Cardiac muscle cell (in vitro differentiated cells and primary cell): ENCODE measurements at regions not wholly inside any gene's neighbourhood (a gene's known extent, or its start where the extent isn't known, plus 50 kb on each side); places are given as distances from the start of the nearest gene placed in this dataset.

ENCODE experiments used
- DNase-seq, 2 donors: peaks; one replicate each; pipeline versions ENCODE4 v3.0.0 to v3.0.0-alpha.2; 2010 to 2017; ENCODE audit warnings: low read depth in 1 of 2, low spot score in 1 of 2
- H3K27ac ChIP-seq: fragments of 200-600 bp; sonication (generic); 2 replicates; pipeline ENCODE4 v1.5.1; 2016
- H3K27me3 ChIP-seq: fragments of 200-600 bp; sonication (generic); 2 replicates; pipeline ENCODE4 v1.6.0; 2016; ENCODE audit warnings: control low read depth
- H3K36me3 ChIP-seq: fragments of 200-600 bp; sonication (generic); 2 replicates; pipeline ENCODE4 v1.5.1; 2016; ENCODE audit warnings: control low read depth
- H3K4me1 ChIP-seq: fragments of 200-600 bp; sonication (generic); 2 replicates; pipeline ENCODE4 v1.8.1; 2017; ENCODE audit warnings: low read depth, mild to moderate bottlenecking, mixed run types
- H3K4me3 ChIP-seq: fragments of 200-600 bp; sonication (generic); 2 replicates; pipeline ENCODE4 v1.5.1; 2016; ENCODE audit warnings: mild to moderate bottlenecking
- H3K9me3 ChIP-seq: fragments of 200-600 bp; sonication (generic); 2 replicates; pipeline ENCODE4 v1.5.1; 2017; ENCODE audit warnings: low read depth, mild to moderate bottlenecking, control low read depth
- TF ChIP-seq, protein P1 (sequence below): IDR thresholded peaks from 2 replicates; pipeline ENCODE4 v1.5.1; 2012; ENCODE audit warnings: low read depth, mild to moderate bottlenecking, low read length

GRCh38 chr11:34812905-34813576 is 103.1 kb downstream of the APIP start:
- no peak for DNase-seq
- Histone ChIP-seq H3K36me3 (no peaks in the 10 kb centered on the region), H3K27ac (no peak overlapping the region), H3K4me1 (no peaks in the 10 kb centered on the region), H3K4me3 (no peak overlapping the region), H3K9me3 (no peaks in the 10 kb centered on the region), H3K27me3 (no peaks in the 10 kb centered on the region)
- TF ChIP-seq, protein P1, sequence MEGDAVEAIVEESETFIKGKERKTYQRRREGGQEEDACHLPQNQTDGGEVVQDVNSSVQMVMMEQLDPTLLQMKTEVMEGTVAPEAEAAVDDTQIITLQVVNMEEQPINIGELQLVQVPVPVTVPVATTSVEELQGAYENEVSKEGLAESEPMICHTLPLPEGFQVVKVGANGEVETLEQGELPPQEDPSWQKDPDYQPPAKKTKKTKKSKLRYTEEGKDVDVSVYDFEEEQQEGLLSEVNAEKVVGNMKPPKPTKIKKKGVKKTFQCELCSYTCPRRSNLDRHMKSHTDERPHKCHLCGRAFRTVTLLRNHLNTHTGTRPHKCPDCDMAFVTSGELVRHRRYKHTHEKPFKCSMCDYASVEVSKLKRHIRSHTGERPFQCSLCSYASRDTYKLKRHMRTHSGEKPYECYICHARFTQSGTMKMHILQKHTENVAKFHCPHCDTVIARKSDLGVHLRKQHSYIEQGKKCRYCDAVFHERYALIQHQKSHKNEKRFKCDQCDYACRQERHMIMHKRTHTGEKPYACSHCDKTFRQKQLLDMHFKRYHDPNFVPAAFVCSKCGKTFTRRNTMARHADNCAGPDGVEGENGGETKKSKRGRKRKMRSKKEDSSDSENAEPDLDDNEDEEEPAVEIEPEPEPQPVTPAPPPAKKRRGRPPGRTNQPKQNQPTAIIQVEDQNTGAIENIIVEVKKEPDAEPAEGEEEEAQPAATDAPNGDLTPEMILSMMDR, result no peak

- H3K27ac ChIP-seq, result no peak overlapping the region
- TF ChIP-seq, protein P1, result no peak
- no peaks in the 10 kb centered on the region for H3K9me3 ChIP-seq
- H3K27me3 ChIP-seq, result no peaks in the 10 kb centered on the region
- H3K4me3 ChIP-seq, result no peak overlapping the region
- H3K4me1 ChIP-seq, result no peaks in the 10 kb centered on the region
- no peak for DNase-seq
- no peaks in the 10 kb centered on the region for H3K36me3 ChIP-seq
Observed at GRCh38 chr11:34811858-34812257, 104.3 kb downstream of the APIP start.

GRCh38 chr11:34810107-34810562 is 106.0 kb downstream of the APIP start:
- Histone ChIP-seq H3K36me3 (no peaks in the 10 kb centered on the region), H3K27ac (no peak overlapping the region), H3K4me1 (no peaks in the 10 kb centered on the region), H3K9me3 (no peaks in the 10 kb centered on the region), H3K27me3 (no peaks in the 10 kb centered on the region), H3K4me3 (no peak overlapping the region)
- DNase-seq, result no peak
- TF ChIP-seq, protein P1, result no peak

GRCh38 chr11:34809191-34810106 is 106.7 kb downstream of the APIP start:
- H3K27me3 ChIP-seq, result no peaks in the 10 kb centered on the region
- H3K27ac ChIP-seq, result no peak overlapping the region
- no peaks in the 10 kb centered on the region for H3K36me3 ChIP-seq
- TF ChIP-seq, protein P1, result no peak
- DNase-seq, result peak in 1 of 2 donors; percentile 37
- no peak overlapping the region for H3K4me3 ChIP-seq
- H3K4me1 ChIP-seq, result no peaks in the 10 kb centered on the region
- no peaks in the 10 kb centered on the region for H3K9me3 ChIP-seq

- Histone ChIP-seq H3K4me1 (no peaks in the 10 kb centered on the region), H3K27me3 (no peaks in the 10 kb centered on the region), H3K9me3 (no peaks in the 10 kb centered on the region), H3K27ac (no peak overlapping the region), H3K36me3 (no peaks in the 10 kb centered on the region), H3K4me3 (no peak overlapping the region)
- TF ChIP-seq, protein P1, result no peak
- no peak for DNase-seq
Observed at GRCh38 chr11:34806875-34807274, 109.3 kb downstream of the APIP start.
